K562 (cell line): ENCODE measurements at regions not wholly inside any gene's neighbourhood (a gene's known extent, or its start where the extent isn't known, plus 50 kb on each side); places are given as distances from the start of the nearest gene placed in this dataset.

ENCODE experiments used
- MED1 ChIP-seq: sonication (generic); formaldehyde crosslinking; IDR thresholded peaks from 2 replicates; pipeline ENCODE4 v1.8.1; 2023; ENCODE audit warnings: missing genetic modification reagents, borderline replicate concordance
- PRDM10 ChIP-seq: fragments of 450-650 bp; IDR thresholded peaks from 2 replicates; pipeline ENCODE4 v1.6.1; 2018; ENCODE audit not compliant: partially characterized antibody
- TFAM ChIP-seq: fragments of 250-450 bp; sonication (Bioruptor Pico); conservative IDR thresholded peaks from 2 replicates; pipeline ENCODE4 v1.5.0; 2021; ENCODE audit warnings: mild to moderate bottlenecking, moderate library complexity

- TF ChIP-seq PRDM10 (no peak), MED1 (CRISPR knock-in tag) (no peak), TFAM (CRISPR knock-in tag) (no peak)
These were observed 198.7 kb downstream of the CNTN3 start for GRCh38 chr3:74415731-74416130.
